Spleen (tissue), 11 donors: ENCODE measurements at regions not wholly inside any gene's neighbourhood (a gene's known extent, or its start where the extent isn't known, plus 50 kb on each side); places are given as distances from the start of the nearest gene placed in this dataset.
"Not testable (repeated sequence)": the region's sequence is repeated elsewhere in the genome, so short reads cannot be mapped to it uniquely, and the experiment has no call there.

Experiments
- DNase-seq: peaks from one replicate; pipeline ENCODE4 v3.0.0-alpha.2; 2020
- H3K27ac ChIP-seq, 8 donors: fragments of 200-600 bp; sonication (generic) in 7 of 8; 1 replicate in 4 of 8; 2 replicates in 4 of 8; pipeline versions ENCODE4 v1.5.0 to v1.8.0; 2016 to 2021; ENCODE audit warnings: inconsistent platforms in 4 of 8, mild to moderate bottlenecking in 4 of 8, moderate library complexity in 1 of 8
- H3K27me3 ChIP-seq, 7 donors: fragments of 200-600 bp; sonication (generic) in 6 of 7; replicated peaks in 1 of 7; 1 replicate in 4 of 7; 2 replicates in 3 of 7; pipeline versions ENCODE4 v1.5.0 to v1.8.0; 2016 to 2021; ENCODE audit warnings: inconsistent platforms in 3 of 7, mild to moderate bottlenecking in 1 of 7
- H3K36me3 ChIP-seq, 6 donors: fragments of 200-600 bp; sonication (generic) in 5 of 6; 1 replicate in 4 of 6; 2 replicates in 2 of 6; pipeline versions ENCODE4 v1.5.0 to v1.8.0; 2016 to 2021; ENCODE audit warnings: inconsistent platforms in 2 of 6
- H3K4me1 ChIP-seq, 6 donors: fragments of 200-600 bp; sonication (generic) in 5 of 6; 1 replicate in 3 of 6; 2 replicates in 3 of 6; pipeline versions ENCODE4 v1.5.0 to v1.8.0; 2016 to 2021; ENCODE audit warnings: inconsistent platforms in 3 of 6
- H3K4me3 ChIP-seq, 8 donors: fragments of 200-600 bp; sonication (generic) in 7 of 8; 1 replicate in 4 of 8; 2 replicates in 4 of 8; pipeline versions ENCODE4 v1.5.0 to v1.8.0; 2016 to 2021; ENCODE audit warnings: inconsistent platforms in 4 of 8, mild to moderate bottlenecking in 4 of 8, moderate library complexity in 2 of 8
- H3K9me3 ChIP-seq, 8 donors: fragments of 200-600 bp; sonication (generic) in 7 of 8; 1 replicate in 4 of 8; 2 replicates in 4 of 8; pipeline versions ENCODE4 v1.5.0 to v1.8.0; 2016 to 2021; ENCODE audit warnings: inconsistent platforms in 4 of 8
- CTCF ChIP-seq, 11 experiments: fragments of 200-600 bp in 7 of 11; fragments of 450-650 bp in 4 of 11; sonication (generic) in 4 of 11; IDR thresholded peaks in 8 of 11; conservative IDR thresholded peaks in 3 of 11; 1 replicate in 7 of 11; 2 replicates in 4 of 11; pipeline versions ENCODE4 v1.4.0 to v1.8.0; 2016 to 2021; ENCODE audit warnings: antibody characterized with exemption in 11 of 11, inconsistent platforms in 4 of 11, mild to moderate bottlenecking in 1 of 11
- POLR2A ChIP-seq, 3 donors: fragments of 450-650 bp; IDR thresholded peaks; one replicate each; pipeline ENCODE4 v1.5.1; 2017; ENCODE audit warnings: antibody characterized with exemption in 3 of 3, mild to moderate bottlenecking in 1 of 3
- POLR2AphosphoS5 ChIP-seq, 3 donors: sonication (generic); formaldehyde crosslinking; IDR thresholded peaks; one replicate each; pipeline ENCODE4 v1.5.1; 2017; ENCODE audit warnings: antibody characterized with exemption in 3 of 3
- WGBS, 5 donors: extraction: QIAGEN DNeasy Blood & Tissue Kit in 3 of 5; methylation state at CpG; one replicate each; pipeline versions ENCODE4 v1.1.5 to v1.1.7; 2013 to 2018; 5-methylcytosine and 5-hydroxymethylcytosine counted together
- intact Hi-C: fragments of 100-400 bp; cut with DNase I; formaldehyde crosslinking; loops from one replicate; pipeline ENCODE4 v1.15.0; 2023; ENCODE audit warnings: low total_unique reads
- donor health status: healthy with polysubstance abuse.
- donor health status: DM: no; HTN: no; CAD: no; lungs with moderate emphysema.
- donor health status: DM: no; HTN: no; CAD: no.
- donor health status: Bipolar disorder and iron deficiency.
- donor health status: healthy.
- donor health status: DM: no; HTN: no; CAD: no.
- donor health status: DM: yes; HTN: yes; CAD: no.

DNA sequence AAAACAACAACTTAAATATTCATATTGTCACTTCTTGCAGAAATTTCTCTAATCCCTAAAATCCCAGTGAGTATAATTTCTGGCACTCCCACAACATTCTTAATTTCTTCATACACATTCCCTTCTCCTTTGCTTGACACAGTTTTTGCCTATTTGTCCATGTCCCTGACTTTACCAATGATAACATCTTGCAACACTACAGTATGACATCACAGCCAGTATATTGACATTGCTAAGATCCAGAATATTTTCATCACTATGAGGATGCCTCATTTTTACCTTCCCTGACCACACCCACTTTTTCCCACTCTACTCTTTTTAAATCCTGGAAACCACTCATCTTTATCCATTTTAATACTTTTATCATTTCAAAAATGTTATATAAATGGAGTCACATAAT, 292.3 kb upstream of the GK2 start:
- H3K27me3 ChIP-seq: peaks cover 0 to 5% (median 0%) of the 10 kb centered on the region in 7 donors
- no peaks in the 10 kb centered on the region for H3K4me1 ChIP-seq
- DNase-seq: no peak
- no peak overlapping the region for H3K4me3 ChIP-seq
- TF ChIP-seq POLR2AphosphoS5 (IDR thresholded peaks at IDR 0.05): no peak
- H3K36me3 ChIP-seq: no peaks in the 10 kb centered on the region
- H3K9me3 ChIP-seq: peaks cover 0 to 7% (median 0%) of the 10 kb centered on the region in 8 donors
- intact Hi-C loops: no loop called here
- H3K27ac ChIP-seq: no peak overlapping the region

DNA sequence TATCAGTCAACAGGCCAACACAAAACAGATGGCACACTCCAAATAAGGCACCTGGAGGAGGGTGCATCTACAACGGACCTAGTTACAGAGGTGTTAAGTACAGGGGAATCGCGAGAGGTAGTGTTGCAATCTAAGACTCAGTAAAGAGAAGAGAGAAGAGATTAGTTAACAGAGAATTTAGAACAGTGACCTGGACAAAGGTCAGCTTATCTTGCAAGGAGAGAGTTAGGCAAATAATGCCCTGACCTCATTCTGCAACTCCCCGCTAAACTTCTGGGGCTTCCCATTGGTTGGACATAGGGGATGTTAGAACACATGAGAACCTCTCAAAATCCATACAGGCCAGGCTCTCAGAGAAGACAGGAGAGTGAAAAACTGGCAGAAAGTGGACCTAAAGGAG, 289.4 kb upstream of the GK2 start:
- Histone ChIP-seq H3K4me3 (no peak overlapping the region), H3K9me3 (peaks cover 0 to 26% (median 11%) of the 10 kb centered on the region in 8 donors), H3K27ac (no peak overlapping the region), H3K36me3 (no peaks in the 10 kb centered on the region), H3K27me3 (peaks cover 0 to 5% (median 0%) of the 10 kb centered on the region in 7 donors), H3K4me1 (no peaks in the 10 kb centered on the region)
- WGBS, 5 donors: 90 to 97% (median 93%) methylated on average over 4 of the region's 4 CpGs
- no peak for DNase-seq
- no peak for TF ChIP-seq POLR2A (IDR thresholded peaks at IDR 0.05)
- TF ChIP-seq POLR2AphosphoS5 (IDR thresholded peaks at IDR 0.05): no peak
- TF ChIP-seq CTCF (IDR thresholded peaks at IDR 0.05 in 8 of 11, conservative IDR thresholded peaks at IDR 0.05 in 3 of 11): no peak
- intact Hi-C loops: no loop called here

DNA sequence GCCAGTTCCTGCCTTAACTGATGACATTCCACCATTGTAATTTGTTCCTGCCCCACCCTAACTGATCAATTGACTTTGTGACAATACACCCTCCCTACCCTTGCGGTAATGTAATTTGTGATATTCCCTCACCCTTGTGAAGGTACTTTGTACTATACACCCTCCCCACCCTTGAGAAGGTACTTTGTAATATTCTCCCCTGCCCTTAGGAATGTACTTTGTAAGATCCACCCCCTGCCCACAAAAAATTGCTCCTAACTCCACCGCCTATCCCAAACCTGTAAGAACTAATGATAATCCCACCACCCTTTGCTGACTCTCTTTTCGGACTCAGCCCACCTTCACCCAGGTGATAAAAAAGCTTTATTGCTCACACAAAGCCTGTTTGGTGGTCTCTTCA, 288.5 kb upstream of the GK2 start:
- H3K4me1 ChIP-seq, intact Hi-C loops, H3K27ac ChIP-seq, H3K36me3 ChIP-seq, DNase-seq, H3K4me3 ChIP-seq, H3K27me3 ChIP-seq: not testable (repeated sequence)
- WGBS, 5 donors: 65 to 93% (median 81%) methylated on average over 3 of the region's 3 CpGs
- peaks cover 0 to 26% (median 11%) of the 10 kb centered on the region in 8 donors for H3K9me3 ChIP-seq

DNA sequence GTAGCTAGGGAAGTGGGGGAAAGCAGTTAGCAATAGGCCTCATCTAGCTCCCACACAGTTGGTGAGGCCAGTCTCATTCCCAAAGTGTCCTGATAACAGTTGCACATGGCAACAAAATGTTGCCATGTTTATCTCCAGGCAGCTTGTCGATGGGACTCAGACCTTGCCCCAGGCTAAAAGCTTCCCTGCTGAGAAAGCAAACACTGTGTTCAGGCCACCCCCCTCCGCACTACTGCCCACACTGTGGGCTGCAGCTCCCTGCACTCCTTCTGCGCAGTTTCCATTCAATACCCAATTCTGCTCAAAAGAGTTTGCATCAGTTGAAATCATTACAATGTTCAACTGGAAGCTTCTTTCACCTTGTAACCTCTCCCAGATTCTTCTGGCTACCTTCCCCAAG, 287.8 kb upstream of the GK2 start:
- no peak overlapping the region for H3K4me3 ChIP-seq
- TF ChIP-seq POLR2A (IDR thresholded peaks at IDR 0.05) (no peak), POLR2AphosphoS5 (IDR thresholded peaks at IDR 0.05) (no peak), CTCF (IDR thresholded peaks at IDR 0.05 in 8 of 11, conservative IDR thresholded peaks at IDR 0.05 in 3 of 11) (no peak)
- peaks cover 0 to 5% (median 0%) of the 10 kb centered on the region in 7 donors for H3K27me3 ChIP-seq
- no peak overlapping the region for H3K27ac ChIP-seq
- intact Hi-C loops: no loop called here
- no peaks in the 10 kb centered on the region for H3K36me3 ChIP-seq
- 84 to 96% (median 94%) methylated on average over 3 of the region's 3 CpGs for WGBS, 5 donors
- H3K4me1 ChIP-seq: no peaks in the 10 kb centered on the region
- peaks cover 0 to 26% (median 11%) of the 10 kb centered on the region in 8 donors for H3K9me3 ChIP-seq
- DNase-seq: no peak

DNA sequence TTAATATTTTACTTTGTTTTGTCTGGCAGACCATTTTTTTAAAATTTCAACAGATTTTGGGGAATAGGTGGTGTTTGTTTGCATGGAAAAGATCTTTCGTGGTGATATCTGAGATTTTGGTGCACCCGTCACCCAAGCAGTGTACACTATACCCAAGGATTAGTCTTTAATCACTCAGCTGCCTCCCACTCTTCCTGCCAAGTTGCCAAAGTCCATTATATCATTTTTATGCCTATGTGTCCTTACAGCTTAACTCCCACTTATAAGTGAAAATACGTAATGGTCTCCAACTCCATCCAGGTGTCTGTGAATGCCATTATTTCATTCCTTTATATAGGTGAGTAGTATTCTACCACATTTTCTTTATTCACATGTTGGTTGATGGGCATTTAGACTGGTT, 281.7 kb upstream of the GK2 start:
- Histone ChIP-seq H3K27ac (no peak overlapping the region), H3K4me1 (no peaks in the 10 kb centered on the region), H3K36me3 (no peaks in the 10 kb centered on the region), H3K27me3 (no peaks in the 10 kb centered on the region), H3K9me3 (peaks cover 0 to 15% (median 9%) of the 10 kb centered on the region in 8 donors), H3K4me3 (no peak overlapping the region)
- 86 to 91% (median 88%) methylated on average over 3 of the region's 3 CpGs for WGBS, 5 donors
- no peak for DNase-seq
- no peak for TF ChIP-seq POLR2AphosphoS5 (IDR thresholded peaks at IDR 0.05)
- intact Hi-C loops: no loop called here

- intact Hi-C loops: no loop called here
- no peak overlapping the region for H3K27ac ChIP-seq
- H3K36me3 ChIP-seq: no peaks in the 10 kb centered on the region
- peaks cover 0 to 6% (median 3%) of the 10 kb centered on the region in 8 donors for H3K9me3 ChIP-seq
- no peak overlapping the region for H3K4me3 ChIP-seq
- H3K27me3 ChIP-seq: no peaks in the 10 kb centered on the region
- no peak for DNase-seq
- H3K4me1 ChIP-seq: no peaks in the 10 kb centered on the region
- TF ChIP-seq POLR2A (IDR thresholded peaks at IDR 0.05) (no peak), POLR2AphosphoS5 (IDR thresholded peaks at IDR 0.05) (no peak), CTCF (IDR thresholded peaks at IDR 0.05 in 8 of 11, conservative IDR thresholded peaks at IDR 0.05 in 3 of 11) (no peak)
These were observed 280.7 kb upstream of the GK2 start for GRCh38 chr4:79688691-79689090.
